ENCODE measurements at regions not wholly inside any gene's neighbourhood (a gene's known extent, or its start where the extent isn't known, plus 50 kb on each side); places are given as distances from the start of the nearest gene placed in this dataset.

DNA sequence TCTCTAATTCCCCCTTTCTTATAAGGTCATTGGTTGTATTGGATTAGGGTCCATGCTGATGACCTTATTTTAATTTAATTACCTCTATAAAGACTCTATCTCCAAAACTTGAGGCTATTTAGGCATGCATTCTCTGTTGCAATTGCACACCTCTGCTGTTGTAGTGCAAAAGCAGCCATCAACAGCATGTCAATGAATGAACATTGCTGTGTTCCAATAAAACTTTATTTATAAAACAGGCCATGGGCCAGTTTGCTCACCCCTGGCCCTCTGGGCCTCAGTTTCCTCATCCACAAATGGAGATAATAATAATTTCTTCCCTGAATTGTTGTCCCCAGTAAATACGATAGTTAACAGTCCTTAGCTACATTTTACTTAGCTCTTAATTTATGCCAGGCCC, 100.4 kb upstream of the USP24 start:
- Histone ChIP-seq H3K4me3 (ENCODE audit: insufficient read length, low read depth) (no peak overlapping the region), H3K9me3 (ENCODE audit: insufficient read depth, low read length) (no peaks in the 10 kb centered on the region), H3K9ac (ENCODE audit: insufficient read length, low read depth) (no peak overlapping the region), H3K27me3 (ENCODE audit: insufficient read depth, insufficient read length) (no peaks in the 10 kb centered on the region), H3K4me1 (ENCODE audit: insufficient read depth, insufficient read length) (peaks cover 2% of the 10 kb centered on the region), H3K36me3 (ENCODE audit: insufficient read depth, insufficient read length, low read length) (no peaks in the 10 kb centered on the region)
- TF ChIP-seq ZNF274 (IDR thresholded peaks at IDR 0.05; ENCODE audit: low read depth, low read length) = no peak
- TF ChIP-seq YY1 (IDR thresholded peaks at IDR 0.05; ENCODE audit: insufficient read depth, insufficient read length) = no peak
- no peak for TF ChIP-seq SUZ12 (IDR thresholded peaks at IDR 0.05; ENCODE audit: extremely low read depth, insufficient read depth, insufficient read length)
- no peak for DNase-seq (ENCODE audit: low read depth, low spot score)

DNA sequence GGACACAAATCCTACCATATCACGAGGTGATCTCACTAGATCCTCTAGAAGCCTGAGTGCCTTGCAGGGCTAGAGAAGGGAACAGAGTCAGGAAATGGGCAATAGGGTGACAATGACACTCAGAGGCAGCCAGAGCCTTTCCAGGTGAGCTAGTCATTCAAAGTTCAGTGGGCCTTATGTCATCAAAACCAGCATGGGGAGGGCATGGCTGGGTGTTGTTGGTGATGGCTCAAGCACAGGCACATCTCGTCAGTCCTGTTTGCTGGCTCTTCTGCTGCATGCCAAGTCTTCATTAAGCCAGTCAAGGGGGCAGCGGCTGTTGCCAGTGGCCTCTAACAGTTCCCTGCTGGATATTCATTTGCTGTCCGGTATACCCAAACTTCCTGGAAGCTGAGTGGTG, 99.6 kb upstream of the USP24 start:
- no peak for DNase-seq (ENCODE audit: low read depth, low spot score)
- no peaks in the 10 kb centered on the region for H3K27me3 ChIP-seq (ENCODE audit: insufficient read depth, insufficient read length)
- H3K9me3 ChIP-seq (ENCODE audit: insufficient read depth, low read length) = no peaks in the 10 kb centered on the region
- TF ChIP-seq SUZ12 (IDR thresholded peaks at IDR 0.05; ENCODE audit: extremely low read depth, insufficient read depth, insufficient read length) (no peak), ZNF274 (IDR thresholded peaks at IDR 0.05; ENCODE audit: low read depth, low read length) (no peak), YY1 (IDR thresholded peaks at IDR 0.05; ENCODE audit: insufficient read depth, insufficient read length) (no peak)
- peaks cover 2% of the 10 kb centered on the region for H3K4me1 ChIP-seq (ENCODE audit: insufficient read depth, insufficient read length)
- H3K4me3 ChIP-seq (ENCODE audit: insufficient read length, low read depth) = no peak overlapping the region
- no peaks in the 10 kb centered on the region for H3K36me3 ChIP-seq (ENCODE audit: insufficient read depth, insufficient read length, low read length)
- H3K9ac ChIP-seq (ENCODE audit: insufficient read length, low read depth) = no peak overlapping the region

- no peaks in the 10 kb centered on the region for H3K9me3 ChIP-seq (ENCODE audit: insufficient read depth, low read length)
- TF ChIP-seq SUZ12 (IDR thresholded peaks at IDR 0.05; ENCODE audit: extremely low read depth, insufficient read depth, insufficient read length) (no peak), ZNF274 (IDR thresholded peaks at IDR 0.05; ENCODE audit: low read depth, low read length) (no peak), YY1 (IDR thresholded peaks at IDR 0.05; ENCODE audit: insufficient read depth, insufficient read length) (no peak)
- H3K4me3 ChIP-seq (ENCODE audit: insufficient read length, low read depth) = no peak overlapping the region
- no peaks in the 10 kb centered on the region for H3K27me3 ChIP-seq (ENCODE audit: insufficient read depth, insufficient read length)
- DNase-seq (ENCODE audit: low read depth, low spot score) = no peak
- no peaks in the 10 kb centered on the region for H3K36me3 ChIP-seq (ENCODE audit: insufficient read depth, insufficient read length, low read length)
- no peak overlapping the region for H3K9ac ChIP-seq (ENCODE audit: insufficient read length, low read depth)
- peaks cover 2% of the 10 kb centered on the region for H3K4me1 ChIP-seq (ENCODE audit: insufficient read depth, insufficient read length)
These were observed 98.7 kb upstream of the USP24 start for GRCh38 chr1:55313903-55314302.

- Histone ChIP-seq H3K27me3 (ENCODE audit: insufficient read depth, insufficient read length) (no peaks in the 10 kb centered on the region), H3K4me3 (ENCODE audit: insufficient read length, low read depth) (no peak overlapping the region), H3K9me3 (ENCODE audit: insufficient read depth, low read length) (no peaks in the 10 kb centered on the region), H3K36me3 (ENCODE audit: insufficient read depth, insufficient read length, low read length) (no peaks in the 10 kb centered on the region), H3K4me1 (ENCODE audit: insufficient read depth, insufficient read length) (no peaks in the 10 kb centered on the region), H3K9ac (ENCODE audit: insufficient read length, low read depth) (no peak overlapping the region)
- DNase-seq (ENCODE audit: low read depth, low spot score) = no peak
- TF ChIP-seq SUZ12 (IDR thresholded peaks at IDR 0.05; ENCODE audit: extremely low read depth, insufficient read depth, insufficient read length) = no peak
- TF ChIP-seq ZNF274 (IDR thresholded peaks at IDR 0.05; ENCODE audit: low read depth, low read length) = no peak
- no peak for TF ChIP-seq YY1 (IDR thresholded peaks at IDR 0.05; ENCODE audit: insufficient read depth, insufficient read length)
These were observed 96.8 kb upstream of the USP24 start for GRCh38 chr1:55311979-55312378.

DNA sequence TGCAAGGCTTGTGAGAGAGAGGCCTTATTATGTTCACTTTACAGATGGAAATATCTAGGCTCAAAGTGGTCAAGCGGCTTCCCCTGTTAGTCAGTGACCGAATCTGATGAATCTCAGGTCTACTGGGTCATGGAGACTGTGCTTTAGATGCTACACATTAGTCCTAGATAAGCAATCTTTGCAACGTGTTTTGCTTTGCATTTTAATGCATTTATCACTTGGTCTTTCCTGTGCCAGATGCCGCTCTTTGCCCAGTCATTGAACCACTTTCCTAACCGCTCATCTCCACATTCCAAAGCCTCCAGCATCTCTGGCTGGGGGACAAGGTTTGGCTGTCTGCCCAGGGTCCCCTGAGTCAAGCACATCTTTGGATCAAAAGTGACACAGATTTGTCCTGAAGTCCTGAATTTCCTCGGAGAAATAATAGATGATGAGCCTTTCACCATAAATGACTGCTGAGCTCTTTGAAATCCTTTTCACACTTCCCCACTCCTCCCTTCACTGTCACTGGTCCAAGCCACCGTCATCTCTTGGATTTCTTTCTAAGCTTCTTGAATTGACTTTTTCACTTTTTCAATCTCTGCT, 96.0 kb upstream of the USP24 start:
- no peak for DNase-seq (ENCODE audit: low read depth, low spot score)
- Histone ChIP-seq H3K9ac (ENCODE audit: insufficient read length, low read depth) (no peak overlapping the region), H3K4me1 (ENCODE audit: insufficient read depth, insufficient read length) (no peaks in the 10 kb centered on the region)

DNA sequence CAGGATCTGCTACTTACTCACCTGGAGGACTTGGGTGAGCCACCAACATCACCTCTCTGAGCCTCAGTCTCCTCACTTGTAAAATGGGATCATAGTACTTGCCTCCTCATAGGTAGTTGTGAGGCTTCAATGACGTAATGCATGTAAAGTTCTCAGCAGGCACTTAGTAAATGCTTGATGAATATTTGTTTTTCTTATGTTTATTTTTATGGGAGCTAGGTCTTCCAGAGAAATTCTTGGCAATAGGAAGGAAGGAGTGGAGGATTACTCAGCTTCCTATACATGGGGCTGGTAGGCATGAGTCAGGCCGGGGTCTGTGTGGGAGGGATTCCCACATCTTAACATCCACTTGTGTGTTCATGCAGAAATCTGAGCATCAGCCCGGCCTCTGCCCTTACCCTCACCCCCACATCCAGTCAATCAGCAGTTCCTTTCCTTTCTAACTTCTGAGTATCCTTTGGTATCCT, 95.4 kb upstream of the USP24 start:
- DNase-seq (ENCODE audit: low read depth, low spot score) = no peak
- TF ChIP-seq SUZ12 (IDR thresholded peaks at IDR 0.05; ENCODE audit: extremely low read depth, insufficient read depth, insufficient read length) (no peak), YY1 (IDR thresholded peaks at IDR 0.05; ENCODE audit: insufficient read depth, insufficient read length) (no peak), ZNF274 (IDR thresholded peaks at IDR 0.05; ENCODE audit: low read depth, low read length) (no peak)
- Histone ChIP-seq H3K9ac (ENCODE audit: insufficient read length, low read depth) (no peak overlapping the region), H3K9me3 (ENCODE audit: insufficient read depth, low read length) (no peaks in the 10 kb centered on the region), H3K4me3 (ENCODE audit: insufficient read length, low read depth) (no peak overlapping the region), H3K4me1 (ENCODE audit: insufficient read depth, insufficient read length) (no peaks in the 10 kb centered on the region), H3K27me3 (ENCODE audit: insufficient read depth, insufficient read length) (no peaks in the 10 kb centered on the region), H3K36me3 (ENCODE audit: insufficient read depth, insufficient read length, low read length) (no peaks in the 10 kb centered on the region)

More for the DNA sequence above, 96.0 kb upstream of the USP24 start:
- no peaks in the 10 kb centered on the region for H3K36me3 ChIP-seq (ENCODE audit: insufficient read depth, insufficient read length, low read length)
- no peaks in the 10 kb centered on the region for H3K9me3 ChIP-seq (ENCODE audit: insufficient read depth, low read length)
- H3K27me3 ChIP-seq (ENCODE audit: insufficient read depth, insufficient read length) = no peaks in the 10 kb centered on the region
- H3K4me3 ChIP-seq (ENCODE audit: insufficient read length, low read depth) = no peak overlapping the region
- TF ChIP-seq ZNF274 (IDR thresholded peaks at IDR 0.05; ENCODE audit: low read depth, low read length) (no peak), YY1 (IDR thresholded peaks at IDR 0.05; ENCODE audit: insufficient read depth, insufficient read length) (no peak), SUZ12 (IDR thresholded peaks at IDR 0.05; ENCODE audit: extremely low read depth, insufficient read depth, insufficient read length) (no peak)

DNA sequence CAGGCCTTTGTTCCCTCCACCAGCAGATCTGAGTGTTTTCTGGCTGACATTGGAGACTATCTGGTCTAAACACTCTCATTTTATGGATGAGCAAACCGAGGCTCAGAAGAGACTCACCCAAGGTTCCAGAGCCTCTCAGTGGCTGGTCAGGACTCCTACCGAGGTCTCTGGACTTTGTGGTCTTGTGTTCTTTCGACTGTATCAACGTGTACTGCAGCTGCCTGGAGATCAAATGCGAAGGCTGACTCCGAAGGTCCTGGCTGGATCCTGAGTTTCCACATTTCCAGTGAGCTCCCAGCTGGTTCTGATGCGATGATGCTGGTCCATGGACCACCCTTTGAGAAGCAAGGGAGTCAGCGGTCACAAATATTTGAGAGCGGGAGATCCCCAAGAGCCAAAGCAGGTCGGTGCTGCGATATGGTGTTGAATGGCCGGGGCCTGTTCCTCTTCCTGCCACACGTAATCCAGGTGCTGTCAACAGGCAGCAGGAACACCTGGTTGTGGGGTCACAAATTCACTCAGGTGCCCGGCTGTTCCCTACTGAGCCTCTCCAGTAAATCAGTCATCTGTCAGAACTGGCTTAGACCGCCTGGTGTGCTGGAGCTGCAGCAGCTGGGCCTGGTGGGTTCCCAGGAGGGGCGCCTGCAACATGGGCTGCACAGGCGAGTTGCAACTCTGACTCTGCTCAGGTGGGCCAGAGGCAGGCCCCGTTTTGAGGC, 94.8 kb upstream of the USP24 start:
- no peak for DNase-seq (ENCODE audit: low read depth, low spot score)
- Histone ChIP-seq H3K4me3 (ENCODE audit: insufficient read length, low read depth) (no peak overlapping the region), H3K36me3 (ENCODE audit: insufficient read depth, insufficient read length, low read length) (no peaks in the 10 kb centered on the region), H3K9me3 (ENCODE audit: insufficient read depth, low read length) (no peaks in the 10 kb centered on the region), H3K27me3 (ENCODE audit: insufficient read depth, insufficient read length) (no peaks in the 10 kb centered on the region), H3K9ac (ENCODE audit: insufficient read length, low read depth) (no peak overlapping the region), H3K4me1 (ENCODE audit: insufficient read depth, insufficient read length) (no peaks in the 10 kb centered on the region)
- TF ChIP-seq YY1 (IDR thresholded peaks at IDR 0.05; ENCODE audit: insufficient read depth, insufficient read length) (no peak), SUZ12 (IDR thresholded peaks at IDR 0.05; ENCODE audit: extremely low read depth, insufficient read depth, insufficient read length) (no peak), ZNF274 (IDR thresholded peaks at IDR 0.05; ENCODE audit: low read depth, low read length) (no peak)

Measured in NT2/D1 (cell line).